ENCODE measurements at regions not wholly inside any gene's neighbourhood (a gene's known extent, or its start where the extent isn't known, plus 50 kb on each side); places are given as distances from the start of the nearest gene placed in this dataset.

GRCh38 chr17:72297326-72298115, 176.7 kb downstream of the SOX9 start:
- TF ChIP-seq CTCF (IDR thresholded peaks at IDR 0.05; ENCODE audit: low read depth, low read length) = no peak
- peak; percentile 37 for DNase-seq (ENCODE audit: low read depth, low spot score)
- in situ Hi-C loops (cut with HindIII; ENCODE audit: low sequenced_read_pairs) = no loop called here
- H3K4me3 ChIP-seq (ENCODE audit: low read depth, low read length) = no peak overlapping the region

GRCh38 chr17:72299100-72299499, 178.3 kb downstream of the SOX9 start:
- in situ Hi-C loops (cut with HindIII; ENCODE audit: low sequenced_read_pairs) = no loop called here
- DNase-seq (ENCODE audit: low read depth, low spot score) = no peak
- TF ChIP-seq CTCF (IDR thresholded peaks at IDR 0.05; ENCODE audit: low read depth, low read length) = no peak
- no peak overlapping the region for H3K4me3 ChIP-seq (ENCODE audit: low read depth, low read length)

GRCh38 chr17:72299592-72299991, 178.8 kb downstream of the SOX9 start:
- in situ Hi-C loops (cut with HindIII; ENCODE audit: low sequenced_read_pairs) = no loop called here
- no peak for TF ChIP-seq CTCF (IDR thresholded peaks at IDR 0.05; ENCODE audit: low read depth, low read length)

GRCh38 chr17:72301887-72302286, 181.1 kb downstream of the SOX9 start:
- no peak overlapping the region for H3K4me3 ChIP-seq (ENCODE audit: low read depth, low read length)
- in situ Hi-C loops (cut with HindIII; ENCODE audit: low sequenced_read_pairs) = no loop called here
- DNase-seq (ENCODE audit: low read depth, low spot score) = no peak
- TF ChIP-seq CTCF (IDR thresholded peaks at IDR 0.05; ENCODE audit: low read depth, low read length) = no peak

More at GRCh38 chr17:72299592-72299991, 178.8 kb downstream of the SOX9 start:
- H3K4me3 ChIP-seq (ENCODE audit: low read depth, low read length) = no peak overlapping the region
- DNase-seq (ENCODE audit: low read depth, low spot score) = no peak

- no peak for DNase-seq (ENCODE audit: low read depth, low spot score)
- TF ChIP-seq CTCF (IDR thresholded peaks at IDR 0.05; ENCODE audit: low read depth, low read length) = no peak
- H3K4me3 ChIP-seq (ENCODE audit: low read depth, low read length) = no peak overlapping the region
- in situ Hi-C loops (cut with HindIII; ENCODE audit: low sequenced_read_pairs) = no loop called here
Observed at GRCh38 chr17:72302735-72303134, 181.9 kb downstream of the SOX9 start.

- TF ChIP-seq CTCF (IDR thresholded peaks at IDR 0.05; ENCODE audit: low read depth, low read length) = no peak
- in situ Hi-C loops (cut with HindIII; ENCODE audit: low sequenced_read_pairs) = no loop called here
- H3K4me3 ChIP-seq (ENCODE audit: low read depth, low read length) = no peak overlapping the region
- no peak for DNase-seq (ENCODE audit: low read depth, low spot score)
Observed at GRCh38 chr17:72303787-72304733, 183.2 kb downstream of the SOX9 start.
